A204.1 (cell line): ENCODE measurements at regions not wholly inside any gene's neighbourhood (a gene's known extent, or its start where the extent isn't known, plus 50 kb on each side); places are given as distances from the start of the nearest gene placed in this dataset.
"Not testable (repeated sequence)": the region's sequence is repeated elsewhere in the genome, so short reads cannot be mapped to it uniquely, and the experiment has no call there.

Source experiments
- FAIRE-seq: peaks from 2 replicates; lab custom pipeline; 2012; peaks lifted over from hg19 to GRCh38; lab: Jason Lieb, UNC

DNA sequence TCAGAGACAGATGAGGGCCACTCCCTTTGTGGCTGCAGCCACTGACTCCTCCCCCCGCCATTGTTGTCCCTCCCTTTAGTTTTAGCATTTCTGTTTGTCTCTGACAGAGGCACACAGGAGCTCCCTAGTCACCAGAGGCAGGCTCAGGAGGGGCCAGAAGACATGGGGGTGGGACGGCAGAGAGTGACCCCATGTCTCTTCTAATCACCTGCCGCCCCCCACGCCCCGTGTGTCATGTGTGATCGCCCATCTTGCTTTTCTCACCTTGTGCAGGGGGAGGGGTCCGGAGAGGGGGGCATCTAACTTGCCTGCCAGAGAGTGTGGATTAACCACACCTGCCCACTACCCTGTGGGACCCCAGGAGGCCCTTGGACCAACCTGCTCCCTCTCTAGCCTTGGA lies 246.7 kb upstream of the TP53TG3C start:
- FAIRE-seq, result not testable (repeated sequence)

DNA sequence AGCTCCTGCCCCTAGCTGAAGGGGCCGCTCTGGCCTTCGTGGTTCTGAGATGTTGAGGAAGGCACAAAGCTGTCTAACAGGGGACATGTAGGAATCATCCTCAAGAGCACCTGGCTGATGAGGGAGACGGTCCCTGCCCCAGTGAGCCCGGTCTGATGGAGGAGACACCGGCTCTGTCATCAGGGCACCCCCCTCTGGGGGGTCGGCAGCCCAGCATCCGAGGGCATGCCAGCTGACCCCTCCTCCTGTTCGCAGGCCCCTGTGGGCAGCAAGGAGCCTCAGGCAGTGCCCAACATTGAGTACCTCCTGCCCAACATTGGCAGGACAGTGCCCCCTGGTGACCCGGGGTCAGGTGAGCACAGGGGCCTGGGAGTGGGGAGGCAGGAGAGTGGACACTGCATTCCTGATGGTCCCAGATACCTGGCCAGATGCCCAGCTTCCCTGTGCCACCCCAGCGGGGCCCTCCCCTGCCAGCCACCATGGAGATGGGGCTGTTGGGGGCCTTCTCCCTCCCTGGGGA lies 247.9 kb upstream of the TP53TG3C start:
- FAIRE-seq, result not testable (repeated sequence)

DNA sequence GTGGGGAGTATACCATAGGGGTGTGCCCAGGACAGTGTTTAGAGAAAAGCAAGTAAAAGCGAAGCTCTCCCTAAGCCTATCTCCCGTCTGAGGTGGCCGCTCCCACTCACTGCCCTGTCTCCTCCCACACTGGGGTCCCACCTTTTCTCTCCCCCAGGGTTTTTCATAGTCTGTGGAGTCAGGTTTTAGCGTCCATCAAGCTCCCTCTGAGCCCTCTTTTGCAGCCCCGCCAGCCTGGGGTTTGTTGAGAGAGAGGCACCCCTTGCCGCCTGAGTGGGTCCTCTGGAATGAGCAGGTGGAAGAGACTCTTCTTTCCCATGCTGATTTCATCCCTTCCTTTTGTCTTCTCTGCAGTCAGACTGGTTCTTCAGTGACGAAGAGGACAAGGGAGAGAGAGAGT lies 248.7 kb upstream of the TP53TG3C start:
- FAIRE-seq, result not testable (repeated sequence)

DNA sequence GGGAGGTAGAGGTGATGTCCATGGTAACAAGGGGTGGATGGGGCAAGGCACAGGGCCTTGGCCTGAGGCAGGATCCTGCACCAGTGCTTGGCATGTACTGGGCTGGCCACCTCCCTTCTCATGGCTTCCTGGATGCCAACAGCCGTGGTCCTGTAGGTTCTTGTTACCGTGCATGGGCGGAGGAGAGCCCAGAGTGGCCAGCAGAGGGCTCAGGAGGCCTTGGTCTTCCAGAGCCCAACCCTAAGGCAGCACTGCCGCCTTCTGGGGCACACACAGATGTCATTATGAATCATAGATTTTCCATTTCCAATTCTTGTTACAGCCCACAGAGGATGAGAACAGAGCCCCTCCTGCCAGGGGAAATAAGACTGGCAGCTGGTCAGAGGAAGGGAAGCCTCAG lies 254.2 kb upstream of the TP53TG3C start:
- FAIRE-seq, result not testable (repeated sequence)

DNA sequence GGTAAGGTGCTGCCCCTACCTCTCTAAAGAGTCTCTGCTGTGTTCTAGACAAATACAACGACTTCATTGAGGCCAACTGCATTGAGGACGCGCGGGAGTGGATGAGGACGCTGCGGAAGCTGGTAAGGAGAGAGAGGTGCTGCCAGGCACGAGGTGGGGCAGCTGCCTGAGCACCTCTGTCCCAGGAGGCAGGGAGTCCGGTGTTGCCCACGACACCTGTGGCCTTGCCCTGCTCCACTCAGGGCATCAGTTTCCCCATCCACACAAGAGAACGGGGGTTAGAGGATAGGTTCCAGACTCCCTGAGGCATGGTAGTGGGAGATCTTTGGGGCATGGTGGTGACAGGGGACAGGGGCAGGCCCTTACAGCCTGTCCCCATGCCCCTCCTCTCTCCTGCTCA lies 256.1 kb upstream of the TP53TG3C start:
- not testable (repeated sequence) for FAIRE-seq

DNA sequence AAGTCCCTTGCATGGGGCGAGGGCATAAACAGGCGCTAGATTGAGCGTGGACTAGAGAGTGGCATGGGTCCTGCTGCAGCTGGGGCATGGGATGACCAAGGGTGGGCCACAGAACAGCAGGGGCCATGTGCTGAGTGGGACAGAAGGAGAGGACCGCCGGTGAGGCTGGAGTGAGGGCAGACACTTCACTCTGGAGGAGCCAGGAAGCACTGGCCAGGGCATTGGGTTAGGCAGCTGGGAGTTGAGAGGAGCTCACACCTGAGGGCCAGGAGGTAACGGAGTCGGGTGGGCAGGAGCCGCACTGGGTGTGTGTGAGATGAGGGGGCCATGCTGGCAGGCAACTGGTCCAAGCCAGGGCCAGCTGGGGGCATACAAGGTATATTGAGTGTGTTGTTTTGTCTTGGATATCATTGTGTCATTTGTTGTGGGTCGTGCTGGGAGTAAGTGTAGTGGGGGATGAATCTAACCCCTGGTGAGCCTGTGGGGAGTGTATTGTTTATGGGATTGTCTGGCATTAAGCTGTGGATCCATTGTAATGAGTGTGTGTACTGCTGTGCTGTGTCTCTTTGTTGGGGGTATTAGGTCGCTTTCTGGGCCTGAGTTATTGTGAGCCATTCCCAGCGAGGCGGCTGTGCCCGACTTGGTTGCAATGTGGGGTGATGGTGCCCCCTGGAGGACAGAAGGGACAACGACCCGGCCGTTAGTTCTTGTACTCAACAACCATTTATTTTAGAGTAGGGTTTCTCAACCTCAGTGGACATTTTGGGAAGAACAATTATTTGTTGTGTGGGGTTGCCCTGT lies 256.5 kb upstream of the TP53TG3 start:
- not testable (repeated sequence) for FAIRE-seq

DNA sequence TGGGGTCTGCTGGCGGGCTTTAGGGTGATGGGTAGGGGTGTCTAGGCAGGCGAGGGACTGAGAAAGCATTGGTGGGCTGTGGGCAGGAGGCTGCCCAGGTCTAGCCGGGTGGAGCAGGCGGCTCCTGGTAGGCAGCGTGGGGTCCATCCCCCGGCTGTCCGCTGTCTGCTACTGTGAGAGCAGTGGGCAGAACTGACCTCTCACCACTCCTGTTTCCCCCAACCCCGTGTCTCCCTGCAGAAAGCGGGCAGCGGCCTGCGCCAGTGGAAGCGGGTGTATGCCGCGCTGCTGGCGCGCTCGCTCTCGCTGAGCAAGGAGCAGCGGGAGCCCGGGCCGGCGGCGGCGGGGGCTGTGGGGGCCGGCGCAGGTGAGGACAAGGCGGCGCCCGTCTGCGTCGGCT lies 249.2 kb upstream of the TP53TG3 start:
- FAIRE-seq, result not testable (repeated sequence)

DNA sequence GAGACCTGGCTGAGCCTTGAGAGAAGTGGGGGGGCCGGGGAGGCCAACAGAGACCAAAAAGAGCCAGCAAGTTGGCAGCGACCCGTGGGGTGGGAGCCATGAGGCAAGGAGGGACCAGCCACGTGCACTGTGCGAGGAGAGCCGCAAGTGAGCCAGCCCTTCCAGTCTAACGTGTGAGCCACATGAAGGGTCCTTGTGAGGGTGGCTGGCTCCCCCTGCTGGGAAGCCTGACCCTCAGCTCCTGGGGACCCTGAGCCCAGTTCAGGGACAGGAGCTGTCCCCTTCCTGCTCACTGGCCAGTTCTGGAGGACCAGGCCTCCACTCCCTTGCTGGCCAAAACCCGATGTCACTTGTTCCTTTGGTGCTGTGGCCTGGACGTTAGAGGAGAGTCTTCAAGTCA lies 246.6 kb upstream of the TP53TG3 start:
- not testable (repeated sequence) for FAIRE-seq

DNA sequence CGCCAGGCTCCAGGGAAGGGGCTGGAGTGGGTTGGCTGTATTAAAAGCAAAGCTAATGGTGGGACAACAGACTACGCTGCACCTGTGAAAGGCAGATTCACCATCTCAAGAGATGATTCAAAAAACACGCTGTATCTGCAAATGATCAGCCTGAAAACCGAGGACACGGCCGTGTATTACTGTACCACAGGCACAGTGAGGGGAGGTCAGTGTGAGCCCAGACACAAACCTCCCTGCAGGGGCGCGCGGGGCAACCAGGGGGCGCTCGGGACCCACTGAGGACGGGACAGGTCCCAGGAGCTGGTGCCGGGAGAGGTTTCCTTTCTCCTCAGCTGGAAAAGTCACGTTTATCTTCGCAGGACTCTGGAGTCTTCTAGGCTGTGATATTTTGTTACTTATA lies 239.4 kb upstream of the TP53TG3 start:
- FAIRE-seq, result not testable (repeated sequence)

DNA sequence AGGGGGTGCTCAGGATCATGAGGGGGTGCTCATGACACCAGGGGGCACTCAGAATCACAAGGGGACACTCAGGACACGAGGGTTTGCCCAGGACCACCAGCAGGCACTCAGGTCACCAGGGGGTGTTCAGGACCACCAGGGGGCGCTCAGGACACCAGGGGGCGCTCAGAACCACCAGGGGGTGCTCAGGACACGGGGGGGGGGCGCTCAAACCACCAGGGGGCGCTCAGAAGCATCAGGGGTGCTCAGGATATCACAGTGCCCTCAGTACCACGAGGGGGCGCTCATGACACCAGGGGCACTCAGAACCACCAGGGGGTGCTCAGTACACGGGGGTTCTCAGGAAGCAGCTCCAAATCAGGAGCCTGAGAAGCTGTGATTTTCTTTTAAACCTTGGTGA lies 221.8 kb upstream of the TP53TG3 start:
- not testable (repeated sequence) for FAIRE-seq

DNA sequence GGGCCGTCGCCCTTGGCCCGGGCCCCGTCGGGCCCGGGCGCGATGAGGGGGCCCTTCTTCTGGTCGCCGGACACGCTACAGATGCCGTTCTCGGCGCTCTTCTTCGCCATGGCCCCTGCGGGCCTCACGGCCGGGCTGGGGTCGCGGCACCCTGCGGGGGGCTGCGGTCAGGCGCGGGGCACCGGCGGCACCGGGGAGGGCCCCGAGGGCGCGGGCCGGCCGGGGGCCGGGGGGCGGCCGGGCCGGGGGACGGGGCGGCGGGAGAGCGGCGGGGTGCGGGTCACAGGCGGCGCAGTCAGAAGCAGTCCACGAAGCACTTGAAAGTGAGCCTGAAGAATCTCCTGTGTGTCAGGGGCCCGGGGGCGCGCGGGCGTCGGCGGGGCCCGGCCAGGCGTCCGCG lies 209.4 kb upstream of the TP53TG3 start:
- FAIRE-seq, result not testable (repeated sequence)

DNA sequence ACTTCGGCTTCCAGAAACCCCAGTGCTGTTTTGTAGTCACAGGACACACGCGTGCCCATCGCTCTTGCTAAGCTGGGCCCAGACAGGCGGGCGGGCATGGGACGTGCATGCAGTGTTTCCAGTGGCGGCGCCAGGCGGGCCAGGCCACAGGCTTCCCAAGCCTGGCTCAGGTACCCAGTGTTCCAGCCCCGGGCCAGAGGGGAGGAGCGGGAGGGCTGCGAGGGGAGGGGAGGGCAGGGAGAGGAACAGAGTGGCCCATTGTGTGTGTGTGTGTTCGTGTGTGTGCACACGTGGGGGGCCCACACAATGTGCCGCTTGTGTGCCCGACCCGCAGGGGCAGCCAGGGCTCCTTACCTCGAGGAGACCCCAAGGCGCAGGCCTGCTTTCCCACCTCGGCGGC lies 208.6 kb upstream of the TP53TG3 start:
- not testable (repeated sequence) for FAIRE-seq

DNA sequence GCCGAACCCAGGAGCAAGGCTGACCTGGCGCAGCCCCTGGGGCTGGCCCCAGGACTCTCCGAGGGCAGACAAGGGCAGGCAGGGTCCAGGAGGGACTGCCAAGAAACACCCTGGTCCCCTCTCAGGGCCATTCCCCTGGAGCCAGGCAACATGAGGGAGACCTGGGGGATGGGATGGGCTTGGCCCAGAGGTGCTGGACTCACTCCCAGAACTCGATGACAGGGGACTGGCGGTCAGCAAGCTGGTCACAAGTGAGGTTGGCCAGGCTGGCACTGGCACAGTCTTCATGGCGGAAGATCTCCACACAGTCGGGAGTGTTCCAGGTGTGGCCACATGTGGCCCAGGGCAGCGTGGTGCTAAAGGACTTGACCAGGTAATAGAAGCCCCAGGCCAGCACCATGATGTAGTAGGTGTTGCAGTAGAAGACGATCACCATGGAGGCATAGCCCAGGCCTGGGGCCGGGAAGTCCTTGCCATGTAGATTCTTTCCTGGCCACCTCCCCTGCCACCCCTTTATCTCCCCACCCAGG lies 206.4 kb upstream of the TP53TG3 start:
- FAIRE-seq, result not testable (repeated sequence)

DNA sequence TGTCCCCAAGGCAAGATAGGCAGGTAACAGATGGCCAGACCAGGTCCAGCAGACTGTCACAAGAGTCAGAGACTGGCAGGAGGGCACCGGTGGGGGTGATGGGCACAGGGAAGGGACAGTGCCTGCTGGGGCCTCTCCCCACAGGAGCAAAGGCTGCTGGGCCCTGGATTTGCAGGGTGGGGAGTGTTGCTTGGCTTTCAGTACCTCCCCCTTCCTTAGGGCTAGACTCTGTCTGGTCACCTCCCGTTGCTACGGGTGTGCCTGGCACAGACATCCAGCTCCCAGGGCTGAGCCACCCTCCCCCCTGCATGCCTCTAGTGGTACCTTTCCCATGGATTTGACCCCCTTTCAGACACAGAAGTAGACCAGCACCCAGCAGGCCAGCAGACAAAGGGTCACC lies 205.7 kb upstream of the TP53TG3 start:
- FAIRE-seq, result not testable (repeated sequence)

DNA sequence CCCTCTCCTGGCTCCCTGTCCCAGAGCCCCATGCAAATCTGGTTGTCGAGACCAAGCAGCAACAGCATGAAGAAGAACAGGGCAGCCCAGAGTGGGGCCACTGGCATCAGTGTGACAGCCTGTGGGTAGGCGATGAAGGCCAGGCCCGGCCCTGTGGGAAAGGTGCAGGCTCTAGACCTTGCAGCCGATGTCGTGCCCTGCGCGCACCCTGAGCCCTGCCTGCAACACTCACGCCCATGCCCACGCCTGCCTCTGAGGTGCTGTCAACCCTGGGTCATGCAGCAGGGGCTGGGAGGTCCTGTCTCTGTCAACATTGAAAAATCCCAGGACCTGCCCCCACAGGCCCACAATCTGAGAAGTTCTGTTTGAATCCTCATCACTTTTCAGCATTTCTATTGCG lies 204.0 kb upstream of the TP53TG3 start:
- not testable (repeated sequence) for FAIRE-seq

DNA sequence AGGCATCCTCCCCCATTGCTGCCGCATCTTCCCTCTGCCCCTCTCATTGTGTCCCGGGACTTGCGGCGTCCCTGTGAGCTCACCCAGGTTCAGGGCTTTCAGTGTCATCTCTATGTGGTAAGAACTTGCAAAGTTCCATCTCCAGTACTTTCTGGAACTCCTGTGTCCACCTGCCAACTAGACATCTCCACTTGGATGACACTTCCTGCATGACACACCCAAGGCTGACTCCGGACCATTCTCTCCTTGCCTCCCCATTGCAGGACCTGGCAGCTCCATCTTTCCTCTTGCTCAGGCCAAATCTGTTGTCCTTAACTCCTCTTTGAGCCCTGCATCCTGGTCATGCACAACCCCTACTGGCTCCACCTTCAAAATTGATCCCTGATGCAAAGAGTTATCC lies 200.8 kb upstream of the TP53TG3 start:
- FAIRE-seq, result not testable (repeated sequence)

DNA sequence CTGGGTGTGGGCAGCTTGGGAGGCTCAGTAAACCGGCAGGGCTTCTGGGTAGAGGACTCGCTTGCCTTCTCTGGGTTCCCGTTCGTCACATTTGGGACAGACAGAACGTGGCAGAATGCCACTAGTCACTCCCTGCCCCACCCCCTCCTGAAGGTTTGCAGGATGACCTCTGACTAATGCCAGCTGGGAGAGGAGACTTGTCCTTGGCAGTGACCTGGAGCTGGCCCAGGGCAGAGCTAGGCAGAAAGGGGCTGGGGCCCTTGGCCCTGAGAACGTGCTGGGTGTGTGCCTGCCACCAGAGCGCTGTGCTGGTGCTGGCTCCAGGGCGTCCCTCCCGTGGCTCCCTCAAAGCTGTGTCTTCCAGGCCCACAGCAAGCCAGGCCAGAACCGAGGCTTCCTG lies 197.8 kb upstream of the TP53TG3 start:
- FAIRE-seq, result not testable (repeated sequence)

DNA sequence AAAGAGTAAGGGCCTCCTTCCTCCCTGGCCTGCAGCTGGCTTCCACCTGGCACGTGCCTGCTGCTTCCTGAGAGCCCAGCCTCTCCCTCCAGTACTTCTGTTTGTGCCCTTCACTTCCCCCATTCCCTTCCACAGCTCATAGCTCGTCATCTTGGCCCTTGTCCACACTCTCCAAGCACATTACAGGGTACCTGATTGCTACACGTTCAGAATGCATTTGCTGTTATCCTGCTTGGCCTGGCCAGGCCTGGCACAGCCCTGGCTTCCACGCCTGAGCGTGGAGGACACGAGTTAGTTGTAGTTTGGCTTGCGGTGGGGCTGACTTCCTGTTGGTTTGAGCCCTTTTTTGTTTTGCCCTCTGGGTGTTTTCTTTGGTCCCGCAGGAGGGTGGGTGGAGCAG lies 197.2 kb upstream of the TP53TG3 start:
- FAIRE-seq, result not testable (repeated sequence)

DNA sequence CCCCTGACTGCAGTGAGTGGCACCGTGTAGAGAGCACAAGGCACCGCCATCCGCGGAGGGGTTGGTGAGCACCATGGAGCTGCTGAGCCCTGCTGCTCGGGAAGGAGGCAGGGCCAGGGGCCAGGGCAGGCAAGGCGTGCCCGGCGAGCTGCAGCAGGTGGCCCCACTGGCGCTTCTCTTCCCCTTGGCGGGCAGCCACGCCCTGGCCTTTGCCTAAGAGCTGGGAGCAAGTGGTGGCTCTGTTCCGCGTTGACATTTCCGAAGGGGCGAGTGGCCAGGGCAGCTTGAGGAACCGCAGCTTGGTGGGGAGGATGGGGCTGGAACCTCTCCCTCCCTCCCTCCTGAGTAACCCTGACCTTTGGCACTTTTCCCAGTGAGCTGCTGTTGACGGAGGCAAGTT lies 194.7 kb upstream of the TP53TG3 start:
- FAIRE-seq, result not testable (repeated sequence)

DNA sequence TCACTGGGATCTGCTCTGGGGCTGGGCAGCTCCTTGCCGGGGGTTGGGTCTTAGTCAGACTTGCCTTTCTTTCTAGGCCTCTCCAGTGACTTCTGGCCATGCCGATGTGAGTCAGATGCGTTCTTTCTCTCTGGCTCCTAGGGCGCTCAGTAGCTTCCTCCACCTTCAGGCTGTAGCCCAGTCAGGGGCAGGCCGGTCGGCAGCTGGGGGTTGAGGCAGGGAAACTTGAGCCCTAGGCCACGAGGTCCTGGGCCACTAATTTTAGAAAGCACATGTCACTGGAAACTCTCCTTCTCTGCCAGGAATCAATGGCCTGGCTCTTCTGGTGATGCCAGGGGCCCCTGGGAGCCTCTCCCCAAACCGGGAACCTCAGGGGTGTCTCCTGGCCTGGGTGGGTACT lies 192.4 kb upstream of the TP53TG3 start:
- FAIRE-seq, result not testable (repeated sequence)

DNA sequence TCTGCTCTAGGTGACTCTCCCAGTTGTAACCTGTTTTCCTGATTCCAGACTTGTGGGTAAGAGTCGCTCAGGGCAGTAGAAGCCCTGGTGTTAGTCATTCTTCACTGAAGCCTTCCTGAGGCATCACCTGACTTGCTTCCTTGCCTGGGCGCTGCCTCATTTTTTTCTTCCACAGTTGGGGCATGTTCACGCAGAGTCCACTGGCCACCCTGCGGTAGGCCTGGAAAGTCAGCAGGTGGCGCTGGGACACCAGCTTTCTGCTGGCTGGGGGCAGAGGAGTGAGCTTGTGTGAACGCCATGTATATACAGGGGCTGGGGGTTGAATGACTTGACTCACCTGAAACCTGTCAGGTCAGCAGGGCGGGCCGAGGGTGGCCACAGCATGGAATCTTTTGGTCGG lies 189.3 kb upstream of the TP53TG3 start:
- not testable (repeated sequence) for FAIRE-seq

DNA sequence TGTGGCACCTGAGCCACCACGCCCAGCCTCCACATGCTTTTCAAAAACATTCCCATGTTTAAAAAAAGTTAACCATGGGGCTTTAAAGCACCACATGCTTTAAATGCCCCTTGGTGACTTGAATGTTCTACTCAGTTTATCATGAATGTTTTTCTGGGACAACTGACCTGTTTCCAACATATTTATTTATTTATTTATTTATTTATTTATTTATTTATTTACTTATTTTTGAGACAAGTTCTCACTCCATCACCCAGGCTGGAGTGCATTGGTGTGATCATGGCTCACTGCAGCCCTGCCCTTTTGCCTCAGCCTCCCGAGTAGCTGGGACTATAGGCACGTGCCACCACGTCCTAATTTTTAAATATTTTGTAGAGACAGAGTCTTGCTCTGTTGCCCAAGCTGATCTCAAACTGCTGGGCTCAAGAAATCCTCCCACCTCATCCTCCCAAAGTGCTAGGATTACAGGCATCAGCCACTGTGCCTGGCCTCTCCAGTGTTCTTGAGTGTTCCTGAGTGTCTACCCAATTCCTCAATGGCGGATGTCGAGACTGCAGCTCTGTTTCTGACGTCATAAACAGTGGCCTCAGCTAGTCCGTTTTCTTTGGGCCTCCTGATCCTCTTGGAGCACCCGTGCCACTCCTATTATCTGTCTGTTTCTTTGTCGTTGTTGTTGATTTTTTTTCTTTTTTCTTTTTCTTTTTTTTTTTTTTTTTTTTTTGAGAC lies 185.7 kb upstream of the TP53TG3 start:
- FAIRE-seq, result not testable (repeated sequence)

DNA sequence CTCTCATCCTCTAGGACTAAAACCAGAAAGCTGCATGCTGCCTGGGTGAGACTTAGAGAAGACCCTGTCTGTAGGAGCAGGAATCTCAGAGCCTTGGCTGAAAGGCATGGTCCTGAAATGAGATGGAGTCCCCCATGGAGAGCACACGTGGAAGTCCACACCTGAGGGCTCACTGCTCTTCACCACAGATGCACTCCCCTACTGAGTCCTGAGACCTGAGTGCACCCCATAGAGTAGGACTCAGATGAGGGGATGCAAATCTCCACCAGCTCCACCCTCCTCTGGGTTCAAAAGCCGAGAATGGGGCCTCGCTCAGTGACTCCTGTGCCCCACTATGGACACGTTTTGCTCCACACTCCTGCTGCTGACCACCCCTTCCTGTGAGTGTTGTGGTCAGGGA lies 171.4 kb upstream of the TP53TG3 start:
- not testable (repeated sequence) for FAIRE-seq
